IMR-90 (cell line): ENCODE measurements at regions not wholly inside any gene's neighbourhood (a gene's known extent, or its start where the extent isn't known, plus 50 kb on each side); places are given as distances from the start of the nearest gene placed in this dataset.

Source experiments
- ATAC-seq: fragments of 200-7000 bp; cut with Tn5 transposase; 2 replicates; pipeline ENCODE4 v1.9.1; 2020; ENCODE audit warnings: low read depth, mild to moderate bottlenecking, moderate library complexity
- BruUV-seq: library from RNA; stranded (reverse); fragments of 400-500 nt; replicated peaks from 2 replicates; lab custom pipeline; 2021; lab: Mats Ljungman, UMichigan
- CTCF ChIA-PET: fragments of 300-600 bp; formaldehyde crosslinking; extraction: SDS; loops from one replicate; lab custom pipeline; 2021; ENCODE audit warnings: antibody characterized with exemption; lab: Yijun Ruan, JAX
- POLR2A ChIA-PET: fragments of 300-600 bp; sonication (Branson Sonifier 250); formaldehyde crosslinking; loops from one replicate; lab custom pipeline; 2022; ENCODE audit warnings: antibody characterized with exemption; ENCODE audit not compliant: unreplicated experiment; lab: Charles Lee
- DNase-seq: peaks from one replicate; pipeline ENCODE4 v3.0.0; 2013
- H2AFZ ChIP-seq: replicated peaks from 2 replicates; pipeline ENCODE3; 2013; ENCODE audit warnings: low read length, mild to moderate bottlenecking; ENCODE audit not compliant: poor library complexity
- H2AK5ac ChIP-seq: 2 replicates; pipeline ENCODE4 v1.6.1; 2013; ENCODE audit warnings: low read depth, low read length, inconsistent platforms
- H2AK9ac ChIP-seq: replicated peaks from 2 replicates; pipeline ENCODE3; 2013; ENCODE audit warnings: mild to moderate bottlenecking, low read depth, low read length, moderate library complexity; ENCODE audit not compliant: poor library complexity
- H2BK120ac ChIP-seq: 2 replicates; pipeline ENCODE4 v1.6.1; 2013; ENCODE audit warnings: low read depth, low read length, inconsistent platforms
- H2BK15ac ChIP-seq: 3 replicates; pipeline ENCODE4 v1.6.1; 2013; ENCODE audit warnings: low read depth, low read length, inconsistent platforms
- H2BK20ac ChIP-seq: 2 replicates; pipeline ENCODE4 v1.6.1; 2013; ENCODE audit warnings: low read depth, mild to moderate bottlenecking, inconsistent platforms, low read length, moderate library complexity
- H2BK5ac ChIP-seq: 2 replicates; pipeline ENCODE4 v1.6.1; 2013; ENCODE audit warnings: mild to moderate bottlenecking, low read depth, low read length, inconsistent platforms; ENCODE audit not compliant: poor library complexity, severe bottlenecking
- H3K14ac ChIP-seq: replicated peaks from 2 replicates; pipeline ENCODE4 v1.6.1; 2013; ENCODE audit warnings: low read depth, low read length, inconsistent platforms
- H3K18ac ChIP-seq: 2 replicates; pipeline ENCODE4 v1.6.1; 2013; ENCODE audit warnings: low read depth, low read length, control low read depth
- H3K23ac ChIP-seq: 2 replicates; pipeline ENCODE4 v1.6.1; 2013; ENCODE audit warnings: low read depth, low read length, inconsistent platforms
- H3K27ac ChIP-seq: 2 replicates; pipeline ENCODE4 v1.5.1; 2013; ENCODE audit warnings: mild to moderate bottlenecking, control low read depth, low read length; ENCODE audit not compliant: insufficient read depth
- H3K27me3 ChIP-seq: 2 replicates; pipeline ENCODE4 v1.6.1; 2013; ENCODE audit warnings: low read length; ENCODE audit not compliant: control insufficient read depth, insufficient read depth
- H3K36me3 ChIP-seq: 2 replicates; pipeline ENCODE4 v1.6.1; 2013; ENCODE audit warnings: low read length, mixed read lengths; ENCODE audit not compliant: control insufficient read depth, insufficient read depth
- H3K4ac ChIP-seq: 2 replicates; pipeline ENCODE4 v1.6.1; 2013; ENCODE audit warnings: low read depth, low read length, inconsistent platforms
- H3K4me1 ChIP-seq: 2 replicates; pipeline ENCODE4 v1.6.1; 2013; ENCODE audit warnings: low read length, mixed read lengths; ENCODE audit not compliant: control insufficient read depth, insufficient read depth
- H3K4me2 ChIP-seq: 2 replicates; pipeline ENCODE4 v1.6.1; 2013; ENCODE audit warnings: low read depth, mild to moderate bottlenecking, control low read depth, low read length, moderate library complexity
- H3K4me3 ChIP-seq: 2 replicates; pipeline ENCODE4 v1.5.1; 2013; ENCODE audit warnings: low read depth, mild to moderate bottlenecking, control low read depth, low read length, moderate library complexity; ENCODE audit not compliant: insufficient read depth
- H3K56ac ChIP-seq: 2 replicates; pipeline ENCODE4 v1.6.1; 2013; ENCODE audit warnings: low read length, inconsistent platforms; ENCODE audit not compliant: insufficient read depth; ENCODE audit errors: extremely low read depth
- H3K79me1 ChIP-seq, 2 experiments: 2 replicates each; pipeline ENCODE4 v1.6.1; 2013; ENCODE audit warnings: low read length in 2 of 2, inconsistent platforms in 1 of 2, low read depth in 1 of 2
- H3K9ac ChIP-seq: 2 replicates; pipeline ENCODE4 v1.6.1; 2013; ENCODE audit warnings: low read depth, low read length, control low read depth
- H3K9me1 ChIP-seq: 2 replicates; pipeline ENCODE4 v1.6.1; 2013; ENCODE audit warnings: low read length, inconsistent platforms; ENCODE audit not compliant: insufficient read depth
- H3K9me3 ChIP-seq: 2 replicates; pipeline ENCODE4 v1.6.1; 2013; ENCODE audit warnings: low read length; ENCODE audit not compliant: control insufficient read depth, insufficient read depth
- H4K20me1 ChIP-seq: 2 replicates; pipeline ENCODE4 v1.6.1; 2013; ENCODE audit warnings: low read length, inconsistent platforms; ENCODE audit not compliant: insufficient read depth
- H4K5ac ChIP-seq: 2 replicates; pipeline ENCODE4 v1.6.1; 2013; ENCODE audit warnings: mild to moderate bottlenecking, low read depth, low read length, control low read depth
- H4K8ac ChIP-seq, 2 experiments: 2 replicates each; pipeline ENCODE4 v1.6.1; 2013; ENCODE audit warnings: low read depth in 2 of 2, low read length in 2 of 2, control low read depth in 1 of 2, inconsistent platforms in 1 of 2
- H4K91ac ChIP-seq: 2 replicates; pipeline ENCODE4 v1.6.1; 2013; ENCODE audit warnings: low read depth, low read length, inconsistent platforms; ENCODE audit not compliant: insufficient read depth
- CEBPB ChIP-seq: IDR thresholded peaks from 2 replicates; pipeline ENCODE4 v1.6.1; 2012; ENCODE audit warnings: low read depth, low read length, improper control_type of control experiment
- MXI1 ChIP-seq: IDR thresholded peaks from 2 replicates; pipeline ENCODE4 v1.6.1; 2012; ENCODE audit warnings: low read depth, mild to moderate bottlenecking, low read length, moderate library complexity, borderline replicate concordance
- WGBS, 2 experiments: methylation state at CpG; one replicate each; pipeline versions ENCODE4 v1.1.5 to v1.1.7; 2013; ENCODE audit warnings: missing lambda C conversion rate in 2 of 2; ENCODE audit not compliant: insufficient read length in 1 of 2; ENCODE audit errors: extremely low coverage in 2 of 2; 5-methylcytosine and 5-hydroxymethylcytosine counted together
- dilution Hi-C: fragments of 300-500 bp; cut with HindIII; formaldehyde crosslinking; loops from one replicate; pipeline ENCODE4 v1.14.3; 2018; ENCODE audit warnings: low sequenced_read_pairs; ENCODE audit not compliant: unreplicated experiment
- in situ Hi-C: fragments of 300-500 bp; cut with MboI; formaldehyde crosslinking; loops from 3 replicates; pipeline ENCODE4 v1.14.3; 2019; ENCODE audit warnings: low sequenced_read_pairs, inconsistent platforms, mixed read lengths
- intact Hi-C: fragments of 100-400 bp; cut with micrococcal nuclease; formaldehyde crosslinking; loops from 2 replicates; pipeline ENCODE4 v1.10.0; 2022

DNA sequence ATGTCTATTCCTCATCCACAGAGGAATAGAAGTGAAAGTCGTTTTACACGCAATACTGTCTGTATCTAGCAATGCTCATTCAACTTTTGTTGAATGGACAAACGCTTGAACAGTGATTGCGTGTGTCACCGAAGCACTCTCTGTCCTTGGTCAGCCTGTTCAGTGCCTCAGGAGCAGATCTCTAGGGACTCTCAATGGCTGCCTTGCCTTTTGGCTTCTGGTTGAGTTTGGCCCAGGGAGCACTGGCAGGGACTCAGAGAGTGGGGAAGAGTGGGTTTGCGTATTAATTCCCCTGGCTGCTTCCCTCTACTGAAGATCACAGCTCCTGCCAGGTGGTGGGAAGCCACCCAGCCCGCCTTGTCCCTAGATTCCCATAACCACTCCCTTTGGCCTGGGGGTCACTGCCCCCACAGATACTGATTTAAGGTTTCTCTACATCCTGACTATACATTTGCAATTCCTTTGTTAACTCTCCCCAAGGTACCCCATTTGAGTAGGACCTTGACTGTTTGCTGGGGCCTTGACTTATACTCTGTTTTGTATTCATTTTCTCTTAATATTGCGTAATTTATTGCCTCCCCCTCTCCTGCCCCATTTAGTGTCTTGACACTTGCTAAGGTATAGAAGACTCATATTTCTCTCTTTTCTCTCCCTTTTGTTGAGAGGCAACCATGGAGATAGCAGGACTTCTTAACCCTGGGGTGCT, 61.7 kb upstream of the USP24 start:
- no peaks in the 10 kb centered on the region for H3K36me3 ChIP-seq
- no peak overlapping the region for H4K5ac ChIP-seq
- no peak overlapping the region for H3K18ac ChIP-seq
- no peak overlapping the region for H3K27ac ChIP-seq
- WGBS, 2 experiments = 100% methylated on average over 3 of the region's 8 CpGs; no CpG with 5 or more reads in 1 of the 2 experiments
- no peak overlapping the region for H3K56ac ChIP-seq
- no peaks in the 10 kb centered on the region for H3K79me1 ChIP-seq
- H3K9me3 ChIP-seq = no peaks in the 10 kb centered on the region
- H2BK20ac ChIP-seq = no peak overlapping the region
- no peak overlapping the region; the same call in 1 of the 2 replicates for H2BK120ac ChIP-seq
- no peak overlapping the region for H4K8ac ChIP-seq
- ChIA-PET POLR2A (interaction anchor here (0.6 kb wide), 1 partner anchor 137 kb away, joined by 6 read pairs; no protein-coding TSS in a partner anchor), CTCF (interaction anchor here (0.6 to 2.1 kb wide), 6 partner anchors 122 to 205 kb away, joined by 3 to 19 read pairs (median 6); no protein-coding TSS in a partner anchor)
- H3K4me1 ChIP-seq = peaks cover 6% of the 10 kb centered on the region; the same call in 1 of the 2 replicates
- DNase-seq = no peak
- H2AK9ac ChIP-seq = peak overlapping the region; percentile 31
- no peak overlapping the region for H3K4ac ChIP-seq
- no peak overlapping the region for H2BK15ac ChIP-seq
- ATAC-seq = no peak
- peak overlapping the region; percentile 54; the same call in 1 of the 2 replicates for H2AK5ac ChIP-seq
- no peak overlapping the region for H3K4me3 ChIP-seq
- no peak overlapping the region; the same call in 1 of the 2 replicates for H3K14ac ChIP-seq
- no TSS peak for BruUV-seq
- no peak overlapping the region for H4K91ac ChIP-seq
- no peak overlapping the region for H3K23ac ChIP-seq
- TF ChIP-seq CEBPB (peak; percentile 91), MXI1 (no peak)
- H3K9ac ChIP-seq = no peak overlapping the region
- no peak overlapping the region for H2BK5ac ChIP-seq
- in situ Hi-C loops (loop anchor here (5.0 kb wide), 1 partner anchor 135 kb away; no protein-coding TSS in a partner anchor), dilution Hi-C loops (loop anchor here (25.0 kb wide), 1 partner anchor 1310 kb away; the partner anchor contains the start of gene PLPP3), intact Hi-C loops (loop anchor here (1.0 to 5.0 kb wide), 5 partner anchors 60 to 332 kb away; no protein-coding TSS in a partner anchor)
- H2AFZ ChIP-seq = peak overlapping the region; percentile 89
- no peak overlapping the region for H3K4me2 ChIP-seq
- H3K9me1 ChIP-seq = 0 out of 2 replicates have a peak, but pooled peaks cover 7% of the 10 kb centered on the region
- H3K27me3 ChIP-seq = no peaks in the 10 kb centered on the region
- H4K20me1 ChIP-seq = no peaks in the 10 kb centered on the region
